ENCODE measurements at regions not wholly inside any gene's neighbourhood (a gene's known extent, or its start where the extent isn't known, plus 50 kb on each side); places are given as distances from the start of the nearest gene placed in this dataset.
A peak's percentile ranks its signal among the peaks of the same experiment; 100 is the strongest.

DNA sequence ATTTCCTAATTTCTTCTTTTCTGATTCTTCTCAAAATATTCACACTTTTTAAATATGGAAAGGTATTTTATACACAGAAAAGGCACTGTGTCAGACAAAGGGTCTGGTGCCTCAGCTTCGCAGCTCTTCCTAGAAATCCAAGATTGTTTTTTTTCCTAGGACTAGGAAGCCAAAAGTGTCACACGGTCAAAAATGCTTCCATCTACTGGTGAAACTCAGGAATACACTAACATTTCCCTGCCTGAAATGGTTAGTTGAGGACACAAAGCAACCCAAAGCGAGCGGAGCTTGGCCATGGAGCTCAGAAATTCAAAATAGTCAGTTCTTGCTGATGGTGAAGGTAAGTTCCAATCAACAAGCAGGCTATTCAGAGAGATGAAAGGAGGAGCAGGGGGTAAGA, 426.5 kb upstream of the RASGRP1 start:
- TF ChIP-seq POLR2A (IDR thresholded peaks at IDR 0.05), result no peak
- TF ChIP-seq, protein P1, sequence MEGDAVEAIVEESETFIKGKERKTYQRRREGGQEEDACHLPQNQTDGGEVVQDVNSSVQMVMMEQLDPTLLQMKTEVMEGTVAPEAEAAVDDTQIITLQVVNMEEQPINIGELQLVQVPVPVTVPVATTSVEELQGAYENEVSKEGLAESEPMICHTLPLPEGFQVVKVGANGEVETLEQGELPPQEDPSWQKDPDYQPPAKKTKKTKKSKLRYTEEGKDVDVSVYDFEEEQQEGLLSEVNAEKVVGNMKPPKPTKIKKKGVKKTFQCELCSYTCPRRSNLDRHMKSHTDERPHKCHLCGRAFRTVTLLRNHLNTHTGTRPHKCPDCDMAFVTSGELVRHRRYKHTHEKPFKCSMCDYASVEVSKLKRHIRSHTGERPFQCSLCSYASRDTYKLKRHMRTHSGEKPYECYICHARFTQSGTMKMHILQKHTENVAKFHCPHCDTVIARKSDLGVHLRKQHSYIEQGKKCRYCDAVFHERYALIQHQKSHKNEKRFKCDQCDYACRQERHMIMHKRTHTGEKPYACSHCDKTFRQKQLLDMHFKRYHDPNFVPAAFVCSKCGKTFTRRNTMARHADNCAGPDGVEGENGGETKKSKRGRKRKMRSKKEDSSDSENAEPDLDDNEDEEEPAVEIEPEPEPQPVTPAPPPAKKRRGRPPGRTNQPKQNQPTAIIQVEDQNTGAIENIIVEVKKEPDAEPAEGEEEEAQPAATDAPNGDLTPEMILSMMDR (IDR thresholded peaks at IDR 0.05 in 4 of 5, conservative IDR thresholded peaks at IDR 0.05 in 1 of 5), result peak in 2 of 5 experiments; percentile 25 to 33
